ENCODE measurements at regions not wholly inside any gene's neighbourhood (a gene's known extent, or its start where the extent isn't known, plus 50 kb on each side); places are given as distances from the start of the nearest gene placed in this dataset.
"Not testable (repeated sequence)": the region's sequence is repeated elsewhere in the genome, so short reads cannot be mapped to it uniquely, and the experiment has no call there.

DNA sequence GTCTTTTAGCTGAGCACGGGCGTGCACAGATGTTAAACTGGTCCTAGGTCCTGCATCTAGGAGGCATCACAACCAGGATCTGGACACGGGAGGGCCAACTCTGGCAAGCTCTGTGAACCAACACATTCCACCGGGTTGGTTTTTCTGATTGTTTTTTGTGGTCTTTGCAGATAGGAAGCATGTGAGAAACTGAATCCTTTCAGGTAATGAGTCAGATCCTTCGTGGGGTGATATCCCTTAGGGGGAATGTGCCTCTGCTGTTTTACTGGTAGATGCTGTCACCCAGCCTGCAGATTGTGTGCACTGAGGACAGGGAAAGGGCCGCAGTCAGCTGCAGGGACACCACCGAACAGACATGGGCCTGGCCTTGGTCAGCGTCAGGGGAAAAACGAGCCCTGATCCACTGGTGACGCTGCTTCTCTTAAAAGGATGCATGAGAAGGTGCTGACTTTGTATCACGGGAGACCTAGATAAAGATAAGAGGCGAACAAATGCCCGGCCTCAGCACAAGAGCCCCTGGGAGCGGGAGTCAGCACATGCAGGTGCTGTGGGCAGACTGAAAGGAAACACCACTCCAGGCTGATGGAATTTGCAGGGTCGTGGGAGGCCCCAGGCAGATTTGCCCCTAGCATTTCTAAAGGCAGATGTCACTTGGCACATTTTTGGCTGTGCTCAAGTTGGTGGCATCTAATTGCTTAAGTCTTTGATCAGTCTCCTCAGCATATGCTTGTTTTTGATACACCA lies 51.1 kb downstream of the DOP1B start:
- no peak for DNase-seq (ENCODE audit: low read depth in 3 of 3, low spot score in 1 of 3)

DNA sequence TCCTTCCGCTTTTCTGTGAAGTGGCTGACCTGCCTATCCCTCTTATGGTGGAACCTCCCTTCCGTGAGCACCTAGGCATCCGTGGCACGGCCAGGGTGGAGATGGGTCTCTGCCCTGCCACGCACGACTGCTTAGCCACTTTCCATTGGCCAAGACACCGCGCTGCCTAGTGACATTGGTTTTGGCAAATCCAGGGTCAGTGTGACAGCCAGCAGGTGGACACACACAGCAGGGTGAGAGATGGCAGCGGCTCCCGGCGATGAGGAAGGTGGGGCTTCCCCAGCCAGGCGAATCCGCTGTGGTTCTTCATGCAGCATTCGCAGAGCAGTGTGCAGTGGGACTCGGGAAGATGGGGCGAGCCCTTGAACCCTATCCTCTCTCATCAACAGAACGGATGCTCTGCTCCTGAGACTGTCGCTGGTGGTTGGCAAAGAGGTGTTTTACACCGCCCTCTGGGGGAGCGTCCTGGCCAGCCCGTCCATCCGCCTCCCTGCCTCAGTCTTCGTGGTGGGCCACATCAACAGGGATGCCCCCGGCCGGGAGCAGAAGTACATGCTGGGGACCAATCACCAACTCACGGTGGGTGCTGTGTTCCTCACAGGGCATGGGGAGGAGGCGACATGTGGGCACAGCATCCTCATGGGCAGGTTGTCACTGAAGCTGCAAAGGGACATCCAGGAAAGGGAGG lies 51.8 kb downstream of the DOP1B start:
- no peak for DNase-seq (ENCODE audit: low read depth in 3 of 3, low spot score in 1 of 3)

DNA sequence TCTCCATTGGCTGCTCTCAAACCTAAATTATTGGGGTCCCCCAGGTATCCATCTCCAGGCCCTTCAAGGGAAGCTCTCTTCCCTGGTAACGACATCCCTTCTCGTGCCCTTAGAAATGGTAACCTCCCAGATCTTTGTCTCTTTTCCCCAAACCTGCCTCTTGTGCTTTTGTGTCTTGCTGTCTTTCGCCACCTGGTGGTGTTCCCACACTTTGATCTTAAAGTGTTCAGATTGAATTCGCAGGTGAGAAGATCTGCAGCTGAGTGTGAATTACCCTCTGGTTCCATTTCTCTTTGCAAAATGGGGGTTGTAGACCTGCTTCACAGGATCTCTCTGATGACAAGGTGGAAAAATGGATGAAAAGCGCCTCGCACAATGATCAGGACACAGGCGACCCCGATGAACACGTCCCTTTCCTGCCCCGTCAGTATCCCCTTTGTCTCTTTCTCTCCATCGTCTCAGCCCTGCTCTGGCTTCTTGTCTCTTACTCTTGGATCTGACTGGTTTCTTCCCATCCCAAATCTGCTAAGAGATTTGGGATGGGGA lies 53.1 kb downstream of the DOP1B start:
- DNase-seq (ENCODE audit: low read depth in 3 of 3, low spot score in 1 of 3) = peak in 1 of 3 donors; percentile 3

DNA sequence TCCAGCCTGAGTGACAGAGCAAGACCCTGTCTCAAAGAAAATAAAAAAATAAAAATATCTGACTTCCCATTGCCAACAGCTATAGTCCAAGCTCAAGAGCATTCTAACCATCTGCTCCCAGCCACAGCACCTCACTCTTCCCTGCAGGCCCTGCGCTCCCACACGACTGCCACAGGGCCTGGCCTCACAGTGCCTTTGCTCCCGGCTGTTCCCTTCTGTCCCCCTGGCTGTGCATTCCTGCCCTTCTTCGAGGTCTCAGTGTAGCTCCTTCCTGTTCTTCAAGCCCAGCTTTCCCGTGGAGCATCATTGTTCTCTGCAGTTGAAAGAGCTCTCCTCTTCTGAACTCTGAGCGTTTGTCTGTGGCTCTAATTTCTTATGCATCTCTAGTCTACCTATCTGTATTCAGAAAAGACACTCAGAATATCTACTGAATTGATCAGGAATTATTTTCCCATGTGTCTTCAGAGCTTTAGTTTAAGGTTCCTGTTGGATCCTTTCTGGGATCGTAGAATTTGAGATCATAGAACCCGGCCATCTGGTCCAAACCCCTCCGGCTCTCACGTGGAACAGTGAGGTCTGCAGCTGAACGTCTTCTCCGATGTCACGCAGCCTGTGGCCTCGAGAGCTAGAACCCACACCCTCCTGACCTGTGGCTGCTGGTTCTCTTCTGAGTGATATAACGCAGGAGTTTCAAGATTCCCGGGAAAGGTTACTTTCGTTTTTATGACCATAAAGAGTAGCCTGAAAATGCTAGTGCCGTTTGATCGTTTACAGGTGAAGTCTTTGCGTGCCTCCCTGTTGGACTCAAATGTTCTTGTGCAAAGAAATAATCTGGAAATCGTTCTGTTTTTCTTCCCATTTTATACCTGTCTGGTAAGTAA lies 54.4 kb downstream of the DOP1B start:
- DNase-seq (ENCODE audit: low read depth in 3 of 3, low spot score in 1 of 3) = no peak

DNA sequence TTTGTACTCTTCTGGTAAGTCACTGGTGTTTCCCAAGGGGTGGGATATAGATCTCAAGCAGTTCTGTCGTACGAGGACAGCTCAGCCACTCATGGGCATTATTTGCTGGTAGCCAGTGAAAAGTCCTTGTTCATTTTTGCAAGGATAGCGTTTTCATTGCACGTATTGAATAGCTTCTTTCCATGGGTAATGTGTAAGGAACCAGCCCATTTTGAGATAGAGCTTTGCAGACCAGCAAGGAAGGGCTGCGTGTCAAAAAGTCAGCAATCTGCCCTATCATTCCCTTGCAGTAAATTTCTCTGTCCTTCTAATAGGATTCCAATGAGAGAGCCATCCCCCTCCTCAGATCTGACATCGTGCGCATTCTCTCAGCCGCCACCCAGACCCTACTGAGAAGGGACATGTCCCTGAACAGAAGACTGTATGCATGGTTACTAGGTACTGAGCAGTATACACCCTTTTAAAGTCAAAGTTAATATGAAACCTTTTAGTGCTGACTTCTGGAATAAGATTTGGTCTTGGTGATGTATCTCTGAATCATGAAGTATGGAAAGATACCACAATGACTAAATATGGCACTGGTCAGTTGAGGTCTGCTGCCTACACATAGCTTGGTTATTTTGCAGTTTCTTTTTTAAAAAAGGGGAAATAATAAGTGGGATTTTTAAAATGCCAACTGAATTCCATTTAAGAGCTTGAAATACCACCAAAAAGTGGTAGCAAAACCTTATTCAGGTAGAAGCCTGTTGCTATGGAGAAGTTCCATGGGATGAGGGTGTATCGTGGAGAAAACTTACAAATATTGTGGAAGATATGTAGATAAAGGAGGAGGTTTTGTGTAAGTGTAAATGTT lies 55.3 kb downstream of the DOP1B start:
- no peak for DNase-seq (ENCODE audit: low read depth in 3 of 3, low spot score in 1 of 3)

DNA sequence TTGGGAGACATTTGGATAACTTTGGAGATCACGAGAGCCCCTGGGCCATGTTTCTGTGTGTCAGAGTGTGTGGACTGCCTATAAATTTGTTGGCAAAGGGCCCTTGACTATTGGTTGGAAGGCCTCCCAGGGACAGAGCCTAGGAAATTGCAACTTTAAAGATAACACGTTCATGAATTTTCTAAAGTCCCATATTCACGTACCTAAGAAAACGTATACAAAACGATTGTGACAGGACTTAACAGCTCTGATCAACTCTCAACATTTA lies 55.8 kb downstream of the DOP1B start:
- DNase-seq (ENCODE audit: low read depth in 3 of 3, low spot score in 1 of 3) = no peak

DNA sequence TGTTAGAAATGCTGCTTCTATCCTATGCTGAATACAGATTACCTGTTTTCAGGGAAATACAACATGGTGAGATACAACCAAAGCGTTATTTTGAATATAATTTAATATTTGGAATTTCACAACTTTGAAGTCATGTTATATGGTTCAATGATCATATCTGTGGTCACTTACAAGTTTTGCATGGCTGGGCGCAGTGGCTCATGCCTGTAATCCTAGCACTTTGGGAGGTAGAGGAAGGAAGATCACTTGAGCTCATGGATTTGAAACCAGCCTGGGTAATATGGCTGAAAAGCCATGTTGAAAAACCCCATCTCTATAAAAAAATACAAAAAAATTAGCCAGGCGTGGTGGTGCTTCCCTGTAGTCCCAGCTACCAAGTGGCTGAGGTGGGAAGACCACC lies 57.9 kb downstream of the DOP1B start:
- no peak for DNase-seq (ENCODE audit: low read depth in 3 of 3, low spot score in 1 of 3)

DNA sequence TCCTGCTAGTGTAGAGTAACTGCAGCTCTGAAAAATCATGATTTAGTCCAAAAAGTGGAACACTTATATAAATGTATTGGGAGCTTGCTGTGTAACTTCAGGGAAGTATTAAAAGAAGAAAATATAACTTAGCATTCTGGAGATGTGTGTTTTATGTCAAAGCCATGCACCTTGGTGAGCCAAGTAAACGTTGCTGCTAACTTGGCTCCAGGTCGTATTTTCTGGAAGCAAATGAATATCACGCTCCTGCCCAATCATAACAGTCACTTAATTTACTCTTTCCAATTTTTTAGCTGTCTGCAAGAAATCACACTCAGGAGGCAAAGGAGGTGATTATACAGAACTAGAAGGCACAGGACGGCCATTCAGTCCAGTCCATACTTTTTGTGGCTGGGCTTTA lies 61.1 kb downstream of the DOP1B start:
- DNase-seq (ENCODE audit: low read depth in 3 of 3, low spot score in 1 of 3) = no peak

DNA sequence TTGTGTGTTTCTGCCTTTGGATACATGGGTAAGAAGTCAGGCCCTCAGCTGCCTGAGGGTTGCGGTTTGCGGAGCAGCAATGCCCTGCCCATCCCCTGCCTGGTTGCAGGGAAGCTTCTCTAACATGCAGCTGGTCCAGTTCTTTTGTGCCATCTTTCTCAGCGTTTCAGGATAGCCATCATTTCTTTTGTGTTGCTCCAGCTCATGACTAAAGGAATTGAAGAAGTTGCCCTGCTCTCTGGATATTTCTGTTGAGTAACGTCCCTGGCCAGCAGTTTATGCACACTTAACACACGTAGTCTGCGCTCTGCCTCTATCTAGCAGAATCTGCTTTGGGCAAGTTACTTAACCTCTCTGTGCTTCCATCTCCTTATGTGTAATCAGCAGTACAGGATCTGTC lies 62.1 kb downstream of the DOP1B start:
- DNase-seq (ENCODE audit: low read depth in 3 of 3, low spot score in 1 of 3) = no peak

DNA sequence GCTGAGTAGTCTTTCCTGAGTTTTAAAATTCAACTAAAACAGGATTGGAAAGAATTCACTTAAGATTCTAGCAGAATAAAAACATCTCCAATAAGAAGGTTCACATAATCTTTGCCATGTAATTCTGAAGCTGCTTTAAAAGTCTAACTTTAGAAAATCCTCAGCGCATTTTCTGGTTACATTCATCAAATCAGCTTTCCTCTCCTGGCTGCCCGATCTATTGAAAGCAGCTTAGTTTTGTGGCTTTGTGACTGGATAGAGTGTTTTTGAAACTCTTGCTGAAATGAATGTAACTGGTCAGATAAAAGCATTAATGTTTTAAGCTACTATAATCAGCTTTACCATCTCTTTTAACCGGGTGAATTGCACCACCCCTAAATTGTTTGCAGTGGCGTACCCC lies 66.8 kb downstream of the DOP1B start:
- no peak for DNase-seq (ENCODE audit: low read depth in 3 of 3, low spot score in 1 of 3)

DNA sequence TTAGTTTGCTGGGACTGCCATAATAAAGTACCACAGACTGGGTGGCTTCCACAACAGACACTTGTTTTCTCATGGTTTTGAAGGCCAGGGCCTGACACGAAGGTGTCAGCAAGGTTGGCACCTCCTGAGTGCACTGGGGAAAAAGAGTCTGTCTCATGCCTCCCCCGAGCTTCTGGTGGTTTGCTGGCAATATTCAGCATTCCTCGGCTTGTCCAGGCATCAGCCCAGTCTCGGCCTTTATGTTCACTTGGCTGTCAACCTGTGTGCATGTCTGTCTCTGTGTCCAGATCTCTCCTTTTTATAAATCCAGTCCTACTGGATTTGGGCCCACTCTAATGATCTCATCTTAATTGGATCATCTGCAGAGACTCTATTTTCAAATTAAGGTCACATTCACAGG lies 72.6 kb downstream of the DOP1B start:
- DNase-seq (ENCODE audit: low read depth in 3 of 3, low spot score in 1 of 3) = no peak

DNA sequence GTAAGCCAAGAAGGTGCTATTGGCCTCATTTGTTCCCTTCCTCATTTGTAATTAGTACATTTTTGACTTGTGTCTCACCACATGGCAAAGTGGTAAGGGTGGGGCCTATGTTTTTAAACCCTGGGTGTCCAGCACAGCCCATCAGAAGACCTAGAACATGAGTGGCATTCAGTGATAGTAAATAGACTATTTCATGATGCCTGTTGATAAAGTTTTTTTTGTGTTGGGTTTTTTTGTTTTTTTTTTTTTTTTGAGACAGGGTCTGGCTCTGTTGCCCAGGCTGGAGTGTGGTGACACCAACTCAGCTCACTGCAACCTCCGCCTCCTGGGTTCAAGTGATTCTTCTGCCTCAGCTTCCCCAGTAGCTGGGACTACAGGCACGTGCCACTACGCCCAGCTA lies 74.8 kb downstream of the DOP1B start:
- DNase-seq (ENCODE audit: low read depth in 3 of 3, low spot score in 1 of 3) = not testable (repeated sequence)

DNA sequence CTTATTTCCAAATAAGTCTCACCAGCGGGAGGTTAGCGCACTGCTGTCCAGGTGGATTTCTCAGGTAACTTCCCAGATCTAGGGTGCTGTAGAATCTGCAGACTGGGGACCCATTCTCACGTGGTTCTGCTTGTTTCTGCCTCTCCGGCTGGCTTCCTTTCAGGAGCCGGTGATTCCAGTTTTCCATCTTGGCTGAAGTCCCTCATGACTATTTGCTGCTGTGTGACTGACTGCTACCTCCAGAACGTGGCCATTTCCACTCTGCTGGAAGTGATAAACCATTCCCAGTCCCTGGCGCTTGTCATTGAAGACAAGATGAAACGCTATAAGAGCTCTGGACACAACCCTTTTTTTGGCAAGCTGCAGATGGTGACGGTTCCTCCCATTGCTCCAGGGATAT lies 76.0 kb downstream of the DOP1B start:
- no peak for DNase-seq (ENCODE audit: low read depth in 3 of 3, low spot score in 1 of 3)

DNA sequence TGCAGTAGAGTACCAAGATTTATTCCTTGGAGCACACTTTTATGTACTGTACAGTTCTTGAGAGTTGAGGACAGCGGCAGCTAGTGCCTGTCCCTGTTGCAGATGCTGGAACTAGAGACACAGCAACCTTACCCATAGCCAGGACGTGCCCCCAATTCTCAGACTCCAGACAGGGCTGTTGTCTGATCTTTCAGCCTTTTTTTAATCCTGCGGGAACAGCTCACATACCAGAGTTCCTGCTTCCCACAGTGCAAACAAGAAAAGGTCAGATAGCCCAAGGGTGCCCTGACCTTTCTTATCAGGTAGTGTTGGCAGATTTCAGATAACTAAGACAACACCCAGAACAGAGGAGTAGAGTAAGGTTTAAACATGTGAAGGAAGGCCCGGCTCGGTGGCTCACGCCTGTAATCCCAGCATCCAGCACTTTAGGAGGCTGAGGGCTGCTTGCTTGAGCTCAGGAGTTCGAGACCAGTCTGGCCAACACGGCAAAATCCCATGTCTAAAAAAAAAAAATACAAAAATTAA lies 78.5 kb downstream of the DOP1B start:
- no peak for DNase-seq (ENCODE audit: low read depth in 3 of 3, low spot score in 1 of 3)

DNA sequence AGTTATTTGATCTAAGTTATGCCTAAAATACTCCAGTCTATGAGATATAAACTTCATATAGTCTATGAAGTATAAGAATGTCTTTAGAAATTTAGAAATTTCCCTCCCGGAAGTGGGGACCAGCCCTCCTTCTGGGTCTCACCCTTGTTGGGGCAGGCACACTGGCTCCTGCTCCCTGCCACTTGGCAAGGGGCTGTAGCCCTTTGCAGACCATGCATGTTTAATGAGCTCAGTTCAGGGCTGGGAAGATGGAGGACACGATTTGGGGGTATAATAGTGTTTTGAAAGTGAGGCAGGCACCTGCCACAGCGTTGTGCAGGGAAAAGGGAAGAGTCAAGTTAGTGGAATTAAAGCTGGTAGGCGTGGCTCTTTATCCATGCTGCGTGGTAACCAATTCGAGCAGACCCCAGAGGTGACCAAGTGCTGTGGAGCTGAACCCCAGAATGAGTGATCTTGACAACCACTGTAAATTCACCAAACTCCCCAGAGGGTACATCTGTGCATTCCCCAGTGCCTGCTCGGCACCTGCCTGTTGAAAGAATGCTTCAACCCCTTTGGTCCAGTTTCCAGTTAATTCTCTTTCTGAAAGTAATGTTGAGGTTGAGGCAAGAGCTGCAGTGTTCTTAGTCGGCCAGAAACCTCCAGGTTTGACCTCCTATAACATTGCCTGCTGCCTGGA lies 79.6 kb downstream of the DOP1B start:
- no peak for DNase-seq (ENCODE audit: low read depth in 3 of 3, low spot score in 1 of 3)

DNA sequence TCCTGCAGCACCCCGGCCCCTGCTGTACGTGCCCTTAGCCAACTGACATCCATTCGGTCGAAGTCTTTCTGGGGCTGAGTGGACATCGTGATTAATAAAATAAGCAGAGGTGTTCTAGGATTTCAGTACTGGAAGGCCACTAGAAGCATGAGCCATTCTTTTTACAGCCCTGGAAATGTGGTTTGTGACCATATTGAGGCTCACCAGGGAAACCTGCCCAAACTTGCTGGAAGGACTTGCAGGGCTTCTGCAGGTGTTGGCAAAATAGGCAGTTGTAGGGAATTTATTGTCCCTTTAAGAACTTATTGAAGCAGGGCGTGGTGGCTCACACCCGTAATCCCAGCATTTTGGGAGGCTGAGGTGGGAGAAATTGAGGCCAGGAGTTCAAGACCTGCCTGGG lies 80.8 kb downstream of the DOP1B start:
- DNase-seq (ENCODE audit: low read depth in 3 of 3, low spot score in 1 of 3) = no peak

DNA sequence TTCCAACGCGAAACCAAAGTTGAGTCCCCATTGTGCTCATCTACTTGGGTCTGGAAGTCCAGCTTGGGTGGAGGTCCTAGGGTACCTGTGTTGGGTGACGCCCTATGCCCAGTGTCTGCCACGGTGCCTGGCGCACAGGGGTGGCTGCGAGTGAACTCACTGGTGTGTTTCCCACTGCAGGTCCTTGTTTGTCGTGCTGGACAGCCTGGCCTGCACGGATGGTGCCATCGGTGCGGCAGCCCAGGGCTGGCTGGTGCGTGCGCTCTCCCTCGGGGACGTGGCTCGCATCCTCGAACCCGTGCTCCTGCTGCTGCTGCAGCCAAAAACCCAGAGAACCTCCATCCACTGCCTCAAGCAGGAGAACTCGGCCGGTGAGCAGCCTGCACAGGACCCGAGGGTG lies 80.4 kb upstream of the MORC3 start:
- no peak for DNase-seq (ENCODE audit: low read depth in 3 of 3, low spot score in 1 of 3)

DNA sequence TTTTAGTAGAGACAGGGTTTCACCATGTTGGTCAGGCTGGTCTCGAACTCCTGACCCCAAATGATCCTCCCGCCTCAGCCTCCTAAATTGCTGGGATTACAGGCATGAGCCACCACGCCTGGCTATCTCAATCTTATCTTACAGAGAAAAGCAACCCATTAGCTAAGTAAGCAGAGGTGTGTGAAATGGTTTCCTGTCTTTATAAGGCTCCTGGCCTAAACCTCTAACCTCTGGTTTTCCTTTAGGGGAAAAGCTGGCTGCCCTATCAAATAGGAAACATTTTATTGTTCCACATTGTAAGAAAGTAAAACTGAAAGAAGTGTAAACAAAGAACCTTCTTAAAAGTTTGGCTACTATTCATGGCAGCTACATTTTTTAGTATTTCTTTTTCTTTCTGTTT lies 78.3 kb upstream of the MORC3 start:
- no peak for DNase-seq (ENCODE audit: low read depth in 3 of 3, low spot score in 1 of 3)

DNA sequence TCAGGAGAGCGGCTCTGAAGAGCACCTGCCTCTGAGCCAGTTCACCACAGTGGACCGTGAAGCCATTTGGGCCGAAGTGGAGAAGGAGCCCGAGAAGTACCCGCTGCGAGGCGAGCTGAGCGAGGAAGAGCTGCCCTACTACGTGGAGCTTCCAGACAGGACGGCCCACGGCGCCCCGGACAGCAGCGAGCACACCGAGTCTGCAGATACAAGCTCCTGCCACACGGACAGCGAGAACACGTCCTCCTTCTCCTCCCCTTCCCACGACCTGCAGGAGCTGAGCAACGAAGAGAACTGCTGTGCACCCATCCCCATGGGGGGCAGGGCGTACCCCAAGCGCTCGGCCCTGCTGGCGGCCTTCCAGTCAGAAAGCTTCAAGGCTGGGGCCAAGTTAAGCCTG lies 74.9 kb upstream of the MORC3 start:
- DNase-seq (ENCODE audit: low read depth in 3 of 3, low spot score in 1 of 3) = no peak

DNA sequence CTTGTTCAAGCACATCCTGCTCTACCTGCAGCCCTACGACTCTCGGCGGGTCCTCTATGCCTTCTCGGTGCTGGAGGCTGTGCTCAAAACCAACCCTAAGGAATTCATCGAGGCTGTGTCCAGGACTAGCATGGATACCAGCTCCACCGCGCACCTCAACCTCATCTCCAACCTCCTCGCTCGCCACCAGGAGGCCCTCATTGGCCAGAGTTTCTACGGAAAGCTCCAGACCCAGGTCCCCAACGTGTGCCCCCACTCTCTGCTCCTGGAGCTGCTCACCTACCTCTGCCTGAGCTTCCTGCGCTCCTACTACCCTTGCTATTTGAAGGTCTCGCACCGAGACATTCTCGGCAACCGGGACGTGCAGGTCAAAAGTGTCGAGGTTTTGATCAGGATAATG lies 74.3 kb upstream of the MORC3 start:
- DNase-seq (ENCODE audit: low read depth in 3 of 3, low spot score in 1 of 3) = no peak

All from stimulated activated CD4-positive, alpha-beta T cell treated with anti-CD3 and anti-CD28 coated beads, TNF-alpha, amount 100 ng/mL, for 1 hour (primary cell).